ENCODE measurements at regions not wholly inside any gene's neighbourhood (a gene's known extent, or its start where the extent isn't known, plus 50 kb on each side); places are given as distances from the start of the nearest gene placed in this dataset.
A peak's percentile ranks its signal among the peaks of the same experiment; 100 is the strongest.

DNA sequence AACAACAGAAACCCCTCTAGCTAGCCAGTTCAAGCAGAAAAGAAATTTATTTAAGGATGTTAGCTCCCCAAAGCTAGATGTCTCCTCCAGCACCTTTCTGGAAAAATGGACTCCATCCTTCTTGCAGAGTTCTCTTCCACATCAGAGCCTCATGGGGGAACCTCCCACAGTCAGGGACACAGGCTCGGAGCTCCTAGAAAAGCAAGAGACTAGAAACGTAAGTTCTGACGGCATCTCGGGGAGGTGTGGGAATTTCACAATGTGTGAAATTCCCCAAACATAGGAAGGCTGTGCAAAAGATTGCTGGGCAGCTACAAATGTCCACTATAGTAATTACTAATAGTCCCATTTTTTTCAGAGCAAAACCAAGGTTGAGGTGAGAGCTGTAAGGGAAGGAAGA lies 184.8 kb downstream of the EVX1 start:
- Histone ChIP-seq H3K4me1 (ENCODE audit: low read length) (peaks cover 6% of the 10 kb centered on the region), H3F3A (ENCODE audit: insufficient read depth, low read length) (peaks cover 5% of the 10 kb centered on the region), H3K79me2 (ENCODE audit: low read length) (no peaks in the 10 kb centered on the region), H3K27me3 (replicated peaks; ENCODE audit: insufficient read depth, low read length) (no peaks in the 10 kb centered on the region), H3K27ac (ENCODE audit: low read length) (no peak overlapping the region), H3K4me3 (ENCODE audit: low read length) (no peak overlapping the region), H3K36me3 (replicated peaks; ENCODE audit: insufficient read depth, low read length) (no peaks in the 10 kb centered on the region), H4K20me1 (ENCODE audit: insufficient read depth, low read length) (no peaks in the 10 kb centered on the region), H3K9ac (ENCODE audit: low read length) (no peak overlapping the region), H2AFZ (ENCODE audit: low read length) (no peak overlapping the region), H3K4me2 (ENCODE audit: low read depth, low read length) (no peak overlapping the region), H3K9me2 (replicated peaks; ENCODE audit: insufficient read depth, low read length) (no peaks in the 10 kb centered on the region), H3K9me3 (replicated peaks; ENCODE audit: insufficient read depth, low read length) (no peaks in the 10 kb centered on the region)
- TF ChIP-seq EZH2phosphoT487 (IDR thresholded peaks at IDR 0.05; ENCODE audit: low read length) (no peak), EZH2 (optimal IDR thresholded peaks at IDR 0.05; ENCODE audit: low read depth, low read length) (no peak)
- TF ChIP-seq, protein P1, sequence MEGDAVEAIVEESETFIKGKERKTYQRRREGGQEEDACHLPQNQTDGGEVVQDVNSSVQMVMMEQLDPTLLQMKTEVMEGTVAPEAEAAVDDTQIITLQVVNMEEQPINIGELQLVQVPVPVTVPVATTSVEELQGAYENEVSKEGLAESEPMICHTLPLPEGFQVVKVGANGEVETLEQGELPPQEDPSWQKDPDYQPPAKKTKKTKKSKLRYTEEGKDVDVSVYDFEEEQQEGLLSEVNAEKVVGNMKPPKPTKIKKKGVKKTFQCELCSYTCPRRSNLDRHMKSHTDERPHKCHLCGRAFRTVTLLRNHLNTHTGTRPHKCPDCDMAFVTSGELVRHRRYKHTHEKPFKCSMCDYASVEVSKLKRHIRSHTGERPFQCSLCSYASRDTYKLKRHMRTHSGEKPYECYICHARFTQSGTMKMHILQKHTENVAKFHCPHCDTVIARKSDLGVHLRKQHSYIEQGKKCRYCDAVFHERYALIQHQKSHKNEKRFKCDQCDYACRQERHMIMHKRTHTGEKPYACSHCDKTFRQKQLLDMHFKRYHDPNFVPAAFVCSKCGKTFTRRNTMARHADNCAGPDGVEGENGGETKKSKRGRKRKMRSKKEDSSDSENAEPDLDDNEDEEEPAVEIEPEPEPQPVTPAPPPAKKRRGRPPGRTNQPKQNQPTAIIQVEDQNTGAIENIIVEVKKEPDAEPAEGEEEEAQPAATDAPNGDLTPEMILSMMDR (IDR thresholded peaks at IDR 0.05; ENCODE audit: low read length), result no peak
- DNase-seq, result no peak

DNA sequence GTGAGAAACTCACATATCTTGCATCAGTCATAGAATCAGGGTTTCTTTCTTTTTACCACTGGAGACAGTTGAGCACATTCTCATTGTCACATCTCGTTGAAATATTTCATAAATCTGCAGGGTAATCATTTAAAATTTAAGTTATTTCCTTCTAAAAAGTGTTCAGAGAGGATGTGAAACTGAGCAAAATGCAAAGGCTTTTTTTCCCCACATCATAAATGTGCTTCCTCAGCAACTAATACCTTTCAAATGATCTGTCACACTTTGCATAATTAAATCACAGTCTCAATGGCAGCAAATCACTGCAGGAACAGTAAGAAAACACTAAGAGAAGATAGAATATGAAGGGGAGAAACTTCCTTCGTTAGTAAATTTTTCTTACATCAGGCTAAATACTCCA lies 187.5 kb downstream of the EVX1 start:
- no peaks in the 10 kb centered on the region for H3K9me3 ChIP-seq (replicated peaks; ENCODE audit: insufficient read depth, low read length)
- H2AFZ ChIP-seq (ENCODE audit: low read length), result no peak overlapping the region
- peaks cover 5% of the 10 kb centered on the region for H3F3A ChIP-seq (ENCODE audit: insufficient read depth, low read length)
- peak overlapping the region; percentile 8; the same call in 1 of the 2 replicates for H3K4me2 ChIP-seq (ENCODE audit: low read depth, low read length)
- peak overlapping the region; percentile 19; the same call in 1 of the 2 replicates for H3K27ac ChIP-seq (ENCODE audit: low read length)
- no peak overlapping the region for H3K4me3 ChIP-seq (ENCODE audit: low read length)
- H3K4me1 ChIP-seq (ENCODE audit: low read length), result peaks cover 6% of the 10 kb centered on the region
- DNase-seq, result peak; percentile 65
- no peaks in the 10 kb centered on the region for H3K9me2 ChIP-seq (replicated peaks; ENCODE audit: insufficient read depth, low read length)
- H3K79me2 ChIP-seq (ENCODE audit: low read length), result no peaks in the 10 kb centered on the region
- H4K20me1 ChIP-seq (ENCODE audit: insufficient read depth, low read length), result no peaks in the 10 kb centered on the region
- no peaks in the 10 kb centered on the region for H3K27me3 ChIP-seq (replicated peaks; ENCODE audit: insufficient read depth, low read length)
- H3K9ac ChIP-seq (ENCODE audit: low read length), result no peak overlapping the region
- no peaks in the 10 kb centered on the region for H3K36me3 ChIP-seq (replicated peaks; ENCODE audit: insufficient read depth, low read length)
- no peak for TF ChIP-seq EZH2 (optimal IDR thresholded peaks at IDR 0.05; ENCODE audit: low read depth, low read length)
- TF ChIP-seq EZH2phosphoT487 (IDR thresholded peaks at IDR 0.05; ENCODE audit: low read length), result no peak
- TF ChIP-seq, protein P1 (IDR thresholded peaks at IDR 0.05; ENCODE audit: low read length), result no peak

DNA sequence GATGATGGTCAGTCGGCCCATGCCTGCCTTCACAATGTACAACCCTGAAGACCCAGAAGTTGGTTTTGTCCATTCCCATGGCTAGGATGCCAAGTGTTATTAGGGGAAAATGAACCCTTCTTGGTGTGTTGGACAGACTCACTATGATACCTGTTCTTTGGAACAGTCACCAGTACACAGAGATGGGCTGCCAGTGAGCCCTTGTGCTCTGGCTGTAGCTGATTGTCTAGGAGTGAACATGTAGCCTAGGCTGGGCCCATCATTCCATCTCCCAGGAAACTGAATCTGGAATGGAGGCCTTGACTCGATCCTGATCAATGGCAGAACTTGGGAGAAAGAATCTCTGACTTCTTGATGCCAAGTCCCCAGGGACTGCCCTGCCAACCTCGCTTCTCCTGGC lies 188.9 kb downstream of the EVX1 start:
- TF ChIP-seq, protein P1 (IDR thresholded peaks at IDR 0.05; ENCODE audit: low read length), result no peak
- no peak for TF ChIP-seq EZH2phosphoT487 (IDR thresholded peaks at IDR 0.05; ENCODE audit: low read length)
- no peak for TF ChIP-seq EZH2 (optimal IDR thresholded peaks at IDR 0.05; ENCODE audit: low read depth, low read length)
- Histone ChIP-seq H3F3A (ENCODE audit: insufficient read depth, low read length) (peaks cover 5% of the 10 kb centered on the region), H4K20me1 (ENCODE audit: insufficient read depth, low read length) (no peaks in the 10 kb centered on the region), H3K79me2 (ENCODE audit: low read length) (no peaks in the 10 kb centered on the region), H3K27ac (ENCODE audit: low read length) (no peak overlapping the region), H3K27me3 (replicated peaks; ENCODE audit: insufficient read depth, low read length) (no peaks in the 10 kb centered on the region), H3K4me2 (ENCODE audit: low read depth, low read length) (no peak overlapping the region), H3K4me1 (ENCODE audit: low read length) (peaks cover 6% of the 10 kb centered on the region), H3K9me3 (replicated peaks; ENCODE audit: insufficient read depth, low read length) (no peaks in the 10 kb centered on the region), H3K36me3 (replicated peaks; ENCODE audit: insufficient read depth, low read length) (no peaks in the 10 kb centered on the region), H3K9ac (ENCODE audit: low read length) (no peak overlapping the region), H3K4me3 (ENCODE audit: low read length) (no peak overlapping the region), H2AFZ (ENCODE audit: low read length) (no peak overlapping the region), H3K9me2 (replicated peaks; ENCODE audit: insufficient read depth, low read length) (no peaks in the 10 kb centered on the region)
- no peak for DNase-seq

Measured in MM.1S (cell line).